Trophoblast cell (in vitro differentiated cells and primary cell): ENCODE measurements at regions not wholly inside any gene's neighbourhood (a gene's known extent, or its start where the extent isn't known, plus 50 kb on each side); places are given as distances from the start of the nearest gene placed in this dataset.

Experiments
- DNase-seq, 2 donors: peaks; one replicate each; pipeline ENCODE4 v3.0.0-alpha.2; 2016
- H2AFZ ChIP-seq: 2 replicates; pipeline ENCODE4 v1.6.1; 2013; ENCODE audit warnings: low read length, moderate library complexity, mild to moderate bottlenecking; ENCODE audit not compliant: insufficient read depth, poor library complexity
- H2AK5ac ChIP-seq: 2 replicates; pipeline ENCODE4 v1.6.1; 2013; ENCODE audit warnings: mild to moderate bottlenecking, low read length
- H2BK120ac ChIP-seq: 2 replicates; pipeline ENCODE4 v1.6.1; 2013; ENCODE audit warnings: low read length, mild to moderate bottlenecking, moderate library complexity; ENCODE audit not compliant: insufficient read depth, poor library complexity
- H2BK12ac ChIP-seq: 2 replicates; pipeline ENCODE4 v1.6.1; 2013; ENCODE audit warnings: mild to moderate bottlenecking, low read length, moderate library complexity
- H2BK5ac ChIP-seq: 2 replicates; pipeline ENCODE4 v1.6.1; 2013; ENCODE audit warnings: low read length, low read depth, moderate library complexity, mild to moderate bottlenecking; ENCODE audit not compliant: poor library complexity
- H3K14ac ChIP-seq: 2 replicates; pipeline ENCODE4 v1.6.1; 2013; ENCODE audit warnings: mild to moderate bottlenecking, low read length
- H3K18ac ChIP-seq: 2 replicates; pipeline ENCODE4 v1.6.1; 2013; ENCODE audit warnings: mild to moderate bottlenecking, low read length
- H3K23ac ChIP-seq: 2 replicates; pipeline ENCODE4 v1.6.1; 2013; ENCODE audit warnings: low read length
- H3K27ac ChIP-seq: 2 replicates; pipeline ENCODE4 v1.5.1; 2013; ENCODE audit warnings: low read depth, mild to moderate bottlenecking, inconsistent platforms, low read length, moderate library complexity
- H3K27me3 ChIP-seq: 2 replicates; pipeline ENCODE4 v1.6.1; 2013; ENCODE audit warnings: inconsistent platforms, mild to moderate bottlenecking, low read length, moderate library complexity; ENCODE audit not compliant: insufficient read depth
- H3K36me3 ChIP-seq, 2 experiments: 1 replicate in 1 of 2; 2 replicates in 1 of 2; pipeline ENCODE4 v1.6.1; 2013; ENCODE audit warnings: low read length in 2 of 2, mild to moderate bottlenecking in 2 of 2, moderate library complexity in 1 of 2; ENCODE audit not compliant: insufficient read depth in 2 of 2, control insufficient read depth in 1 of 2
- H3K4ac ChIP-seq: 2 replicates; pipeline ENCODE4 v1.6.1; 2013; ENCODE audit warnings: low read depth, mild to moderate bottlenecking, low read length, moderate library complexity
- H3K4me1 ChIP-seq, 2 experiments: 1 replicate in 1 of 2; 2 replicates in 1 of 2; pipeline ENCODE4 v1.6.1; 2013; ENCODE audit warnings: low read length in 2 of 2, mild to moderate bottlenecking in 2 of 2, moderate library complexity in 1 of 2; ENCODE audit not compliant: insufficient read depth in 2 of 2, control insufficient read depth in 1 of 2
- H3K4me2 ChIP-seq: 2 replicates; pipeline ENCODE4 v1.6.1; 2013; ENCODE audit warnings: inconsistent platforms, mild to moderate bottlenecking, low read length, moderate library complexity
- H3K4me3 ChIP-seq: 2 replicates; pipeline ENCODE4 v1.5.1; 2013; ENCODE audit warnings: mild to moderate bottlenecking, low read depth, low read length, inconsistent platforms
- H3K79me1 ChIP-seq: one replicate; pipeline ENCODE4 v1.6.1; 2013; ENCODE audit warnings: low read length
- H3K79me2 ChIP-seq: 2 replicates; pipeline ENCODE4 v1.6.1; 2013; ENCODE audit warnings: low read length, mild to moderate bottlenecking; ENCODE audit not compliant: control insufficient read depth, insufficient read depth, poor library complexity
- H3K9ac ChIP-seq: 2 replicates; pipeline ENCODE4 v1.6.1; 2013; ENCODE audit warnings: mild to moderate bottlenecking, low read length
- H3K9me3 ChIP-seq: 2 replicates; pipeline ENCODE4 v1.6.1; 2013; ENCODE audit warnings: low read depth, mild to moderate bottlenecking, control low read depth, inconsistent platforms, low read length; ENCODE audit not compliant: insufficient read depth
- H4K12ac ChIP-seq: 2 replicates; pipeline ENCODE4 v1.6.1; 2013; ENCODE audit warnings: low read depth, mild to moderate bottlenecking, low read length, moderate library complexity
- H4K8ac ChIP-seq: 2 replicates; pipeline ENCODE4 v1.6.1; 2013; ENCODE audit warnings: low read depth, mild to moderate bottlenecking, low read length, moderate library complexity
- H4K91ac ChIP-seq: one replicate; pipeline ENCODE4 v1.6.1; 2013; ENCODE audit warnings: low read depth, mild to moderate bottlenecking, low read length, moderate library complexity
- WGBS: extraction: QIAGEN DNeasy Blood & Tissue Kit; methylation state at CpG from one replicate; pipeline ENCODE4 v1.1.7; 2013; ENCODE audit warnings: missing lambda C conversion rate; ENCODE audit not compliant: insufficient read length, insufficient coverage; ENCODE audit errors: extremely low coverage; 5-methylcytosine and 5-hydroxymethylcytosine counted together

GRCh38 chr4:53713767-53714166, 122.5 kb upstream of the LNX1 start:
- Histone ChIP-seq H2BK5ac (no peak overlapping the region), H3K4me3 (no peak overlapping the region), H3K27me3 (no peaks in the 10 kb centered on the region), H3K9me3 (no peaks in the 10 kb centered on the region), H3K18ac (no peak overlapping the region), H4K12ac (no peak overlapping the region), H3K27ac (no peak overlapping the region), H3K23ac (no peak overlapping the region), H3K36me3 (no peaks in the 10 kb centered on the region), H3K14ac (no peak overlapping the region), H2AFZ (no peak overlapping the region), H3K4ac (no peak overlapping the region), H2BK120ac (no peak overlapping the region), H3K4me2 (no peak overlapping the region), H3K79me1 (no peaks in the 10 kb centered on the region), H3K9ac (no peak overlapping the region), H4K8ac (no peak overlapping the region), H2BK12ac (no peak overlapping the region), H3K4me1 (peaks cover 2 to 3% of the 10 kb centered on the region in 2 experiments), H3K79me2 (no peaks in the 10 kb centered on the region), H2AK5ac (no peak overlapping the region), H4K91ac (no peak overlapping the region)
- peak in 1 of 2 donors; percentile 42 for DNase-seq

- no peak overlapping the region for H4K12ac ChIP-seq
- H3K23ac ChIP-seq, result no peak overlapping the region
- H3K9me3 ChIP-seq, result no peaks in the 10 kb centered on the region
- H3K79me2 ChIP-seq, result no peaks in the 10 kb centered on the region
- H2AK5ac ChIP-seq, result no peak overlapping the region
- H3K27ac ChIP-seq, result no peak overlapping the region
- H3K36me3 ChIP-seq, result no peaks in the 10 kb centered on the region
- no peak overlapping the region for H4K91ac ChIP-seq
- H3K14ac ChIP-seq, result no peak overlapping the region
- peaks cover 2 to 3% of the 10 kb centered on the region in 2 experiments for H3K4me1 ChIP-seq
- H3K4me2 ChIP-seq, result no peak overlapping the region
- H3K27me3 ChIP-seq, result no peaks in the 10 kb centered on the region
- H3K18ac ChIP-seq, result no peak overlapping the region
- H4K8ac ChIP-seq, result no peak overlapping the region
- H3K79me1 ChIP-seq, result no peaks in the 10 kb centered on the region
- H3K4me3 ChIP-seq, result peak overlapping the region; percentile 13
- no CpG with 5 or more reads among the region's 3 CpGs for WGBS
- no peak overlapping the region for H2BK120ac ChIP-seq
- no peak overlapping the region for H2AFZ ChIP-seq
- no peak overlapping the region for H2BK5ac ChIP-seq
- no peak overlapping the region for H2BK12ac ChIP-seq
- no peak overlapping the region for H3K4ac ChIP-seq
- no peak for DNase-seq
- no peak overlapping the region for H3K9ac ChIP-seq
Observed at GRCh38 chr4:53713296-53713695, 122.0 kb upstream of the LNX1 start.

- no peaks in the 10 kb centered on the region for H3K79me2 ChIP-seq
- no peak overlapping the region for H3K27ac ChIP-seq
- WGBS, result no CpG with 5 or more reads among the region's 8 CpGs
- no peak overlapping the region for H2BK12ac ChIP-seq
- no peak overlapping the region for H4K12ac ChIP-seq
- no peak overlapping the region for H3K9ac ChIP-seq
- no peak overlapping the region for H2AK5ac ChIP-seq
- H3K4me1 ChIP-seq, result peaks cover 2 to 3% of the 10 kb centered on the region in 2 experiments
- peak in 1 of 2 donors; percentile 33 for DNase-seq
- H3K18ac ChIP-seq, result no peak overlapping the region
- no peak overlapping the region for H4K8ac ChIP-seq
- H3K23ac ChIP-seq, result no peak overlapping the region
- H3K27me3 ChIP-seq, result no peaks in the 10 kb centered on the region
- H3K4me3 ChIP-seq, result no peak overlapping the region
- H3K9me3 ChIP-seq, result no peaks in the 10 kb centered on the region
- H3K4me2 ChIP-seq, result no peak overlapping the region
- H2BK120ac ChIP-seq, result no peak overlapping the region
- no peaks in the 10 kb centered on the region for H3K36me3 ChIP-seq
- no peak overlapping the region for H4K91ac ChIP-seq
- no peak overlapping the region for H3K14ac ChIP-seq
- H3K79me1 ChIP-seq, result no peaks in the 10 kb centered on the region
- no peak overlapping the region for H3K4ac ChIP-seq
- no peak overlapping the region for H2AFZ ChIP-seq
- H2BK5ac ChIP-seq, result no peak overlapping the region
Observed at GRCh38 chr4:53712408-53713020, 121.2 kb upstream of the LNX1 start.

GRCh38 chr4:53711926-53712325, 120.6 kb upstream of the LNX1 start:
- Histone ChIP-seq H3K4me3 (no peak overlapping the region), H3K23ac (no peak overlapping the region), H3K36me3 (no peaks in the 10 kb centered on the region), H4K8ac (no peak overlapping the region), H3K9me3 (no peaks in the 10 kb centered on the region), H3K79me2 (no peaks in the 10 kb centered on the region), H3K4me2 (no peak overlapping the region), H3K79me1 (no peaks in the 10 kb centered on the region), H3K4ac (no peak overlapping the region), H2BK12ac (no peak overlapping the region), H4K91ac (no peak overlapping the region), H3K27me3 (no peaks in the 10 kb centered on the region), H3K9ac (no peak overlapping the region), H2AK5ac (no peak overlapping the region), H3K27ac (no peak overlapping the region), H2BK5ac (no peak overlapping the region), H3K14ac (no peak overlapping the region), H3K4me1 (peaks cover 2 to 3% of the 10 kb centered on the region in 2 experiments), H3K18ac (no peak overlapping the region), H2AFZ (no peak overlapping the region), H4K12ac (no peak overlapping the region), H2BK120ac (no peak overlapping the region)
- no peak for DNase-seq
- no CpG with 5 or more reads among the region's 2 CpGs for WGBS
